OCI-LY3 (cell line): ENCODE measurements at regions not wholly inside any gene's neighbourhood (a gene's known extent, or its start where the extent isn't known, plus 50 kb on each side); places are given as distances from the start of the nearest gene placed in this dataset.

Source experiments
- H2AFZ ChIP-seq: fragments of 200-600, 300-600 bp; shearing (Covaris generic); 2 replicates; pipeline ENCODE4 v1.6.0; 2014; ENCODE audit warnings: antibody characterized with exemption, low read depth, low read length
- H3K27ac ChIP-seq: fragments of 200-600, 300-600 bp; sonication (generic); 2 replicates; pipeline ENCODE4 v1.5.1; 2014; ENCODE audit warnings: mild to moderate bottlenecking, low read length, moderate library complexity, mixed read lengths
- H3K27me3 ChIP-seq: fragments of 200-600, 300-600 bp; sonication (generic); 2 replicates; pipeline ENCODE4 v1.6.1; 2014; ENCODE audit warnings: low read depth, low read length, mixed read lengths
- H3K36me3 ChIP-seq: fragments of 200-600, 300-600 bp; sonication (generic); replicated peaks from 2 replicates; pipeline ENCODE3; 2014; ENCODE audit warnings: low read depth, low read length, mixed read lengths
- H3K4me1 ChIP-seq: fragments of 300-600, 200-600 bp; sonication (generic); 2 replicates; pipeline ENCODE4 v1.6.1; 2014; ENCODE audit warnings: low read length, mixed read lengths
- H3K4me2 ChIP-seq: fragments of 200-600, 300-600 bp; sonication (generic); 2 replicates; pipeline ENCODE4 v1.6.1; 2014; ENCODE audit warnings: low read length, mixed read lengths
- H3K4me3 ChIP-seq: fragments of 300-600, 200-600 bp; sonication (generic); 2 replicates; pipeline ENCODE4 v1.5.1; 2014; ENCODE audit warnings: antibody characterized with exemption, mild to moderate bottlenecking, low read length, moderate library complexity
- H3K79me2 ChIP-seq: fragments of 300-600, 200-600 bp; shearing (Covaris generic); 2 replicates; pipeline ENCODE4 v1.6.1; 2014; ENCODE audit warnings: mild to moderate bottlenecking, low read length, mixed read lengths
- H3K9ac ChIP-seq: fragments of 300-600, 200-600 bp; shearing (Covaris generic); 2 replicates; pipeline ENCODE4 v1.6.0; 2014; ENCODE audit warnings: mild to moderate bottlenecking, low read length, moderate library complexity
- H3K9me3 ChIP-seq: fragments of 200-600, 300-600 bp; shearing (Covaris generic); 2 replicates; pipeline ENCODE4 v1.6.1; 2014; ENCODE audit warnings: low read length, mixed read lengths; ENCODE audit not compliant: insufficient read depth
- H4K20me1 ChIP-seq: fragments of 200-600, 300-600 bp; sonication (generic); 2 replicates; pipeline ENCODE4 v1.6.1; 2016; ENCODE audit warnings: low read length, mixed read lengths; ENCODE audit not compliant: insufficient read depth
- CTCF ChIP-seq: fragments of 200-600, 300-600 bp; sonication (generic); IDR thresholded peaks from 2 replicates; pipeline ENCODE4 v1.5.1; 2014; ENCODE audit warnings: antibody characterized with exemption, low read length, low read depth
- EZH2phosphoT487 ChIP-seq: fragments of 200-600 bp; shearing (Covaris generic); IDR thresholded peaks from 2 replicates; pipeline ENCODE4 v1.6.1; 2018; ENCODE audit warnings: antibody characterized with exemption, mixed run types, low read depth

- TF ChIP-seq CTCF (no peak), EZH2phosphoT487 (no peak)
- Histone ChIP-seq H3K4me1 (no peaks in the 10 kb centered on the region), H3K27me3 (0 out of 2 replicates have a peak, but pooled peaks cover 4% of the 10 kb centered on the region), H3K9ac (no peak overlapping the region), H2AFZ (no peak overlapping the region), H3K36me3 (no peaks in the 10 kb centered on the region), H3K9me3 (no peaks in the 10 kb centered on the region), H3K27ac (no peak overlapping the region), H3K79me2 (no peaks in the 10 kb centered on the region), H3K4me3 (no peak overlapping the region), H4K20me1 (no peaks in the 10 kb centered on the region), H3K4me2 (no peak overlapping the region)
Observed at GRCh38 chr11:57111619-57112018, 70.1 kb upstream of the LRRC55 start.

GRCh38 chr11:57116654-57117053, 65.1 kb upstream of the LRRC55 start:
- peak; percentile 84 for TF ChIP-seq CTCF
- TF ChIP-seq EZH2phosphoT487, result no peak
- H4K20me1 ChIP-seq, result no peaks in the 10 kb centered on the region
- H3K27ac ChIP-seq, result no peak overlapping the region
- H3K9me3 ChIP-seq, result no peaks in the 10 kb centered on the region
- H3K9ac ChIP-seq, result no peak overlapping the region
- H3K36me3 ChIP-seq, result no peaks in the 10 kb centered on the region
- no peaks in the 10 kb centered on the region for H3K4me1 ChIP-seq
- H3K27me3 ChIP-seq, result no peaks in the 10 kb centered on the region
- H2AFZ ChIP-seq, result no peak overlapping the region
- H3K4me2 ChIP-seq, result no peak overlapping the region
- H3K4me3 ChIP-seq, result no peak overlapping the region
- no peaks in the 10 kb centered on the region for H3K79me2 ChIP-seq

GRCh38 chr11:57120192-57120965, 61.4 kb upstream of the LRRC55 start:
- Histone ChIP-seq H3K79me2 (no peaks in the 10 kb centered on the region), H3K4me3 (no peak overlapping the region), H2AFZ (no peak overlapping the region), H3K4me1 (no peaks in the 10 kb centered on the region), H3K27me3 (peaks cover 12% of the 10 kb centered on the region; the same call in 1 of the 2 replicates), H3K4me2 (no peak overlapping the region), H3K9me3 (no peaks in the 10 kb centered on the region), H3K36me3 (no peaks in the 10 kb centered on the region), H4K20me1 (no peaks in the 10 kb centered on the region), H3K9ac (no peak overlapping the region), H3K27ac (no peak overlapping the region)
- TF ChIP-seq CTCF, result no peak
- TF ChIP-seq EZH2phosphoT487, result no peak

- no peak overlapping the region for H2AFZ ChIP-seq
- TF ChIP-seq EZH2phosphoT487 (no peak), CTCF (no peak)
Observed at GRCh38 chr11:57121996-57122395, 59.8 kb upstream of the LRRC55 start.

More at GRCh38 chr11:57121996-57122395, 59.8 kb upstream of the LRRC55 start:
- H3K27me3 ChIP-seq, result peaks cover 17% of the 10 kb centered on the region
- no peak overlapping the region for H3K4me2 ChIP-seq
- H3K9ac ChIP-seq, result no peak overlapping the region
- no peak overlapping the region for H3K27ac ChIP-seq
- no peaks in the 10 kb centered on the region for H3K4me1 ChIP-seq
- H3K79me2 ChIP-seq, result no peaks in the 10 kb centered on the region
- H3K9me3 ChIP-seq, result no peaks in the 10 kb centered on the region
- no peaks in the 10 kb centered on the region for H4K20me1 ChIP-seq
- no peak overlapping the region for H3K4me3 ChIP-seq
- H3K36me3 ChIP-seq, result no peaks in the 10 kb centered on the region
